C4-2B (cell line): ENCODE measurements at regions not wholly inside any gene's neighbourhood (a gene's known extent, or its start where the extent isn't known, plus 50 kb on each side); places are given as distances from the start of the nearest gene placed in this dataset.

Source experiments
- ZFX ChIP-seq: fragments of 450-650 bp; IDR thresholded peaks from 2 replicates; pipeline ENCODE4 v1.6.1; 2017
- TF ChIP-seq, protein P1 (sequence below): fragments of 450-650 bp; conservative IDR thresholded peaks from 2 replicates; pipeline ENCODE4 v1.5.1; 2017; ENCODE audit warnings: mild to moderate bottlenecking

DNA sequence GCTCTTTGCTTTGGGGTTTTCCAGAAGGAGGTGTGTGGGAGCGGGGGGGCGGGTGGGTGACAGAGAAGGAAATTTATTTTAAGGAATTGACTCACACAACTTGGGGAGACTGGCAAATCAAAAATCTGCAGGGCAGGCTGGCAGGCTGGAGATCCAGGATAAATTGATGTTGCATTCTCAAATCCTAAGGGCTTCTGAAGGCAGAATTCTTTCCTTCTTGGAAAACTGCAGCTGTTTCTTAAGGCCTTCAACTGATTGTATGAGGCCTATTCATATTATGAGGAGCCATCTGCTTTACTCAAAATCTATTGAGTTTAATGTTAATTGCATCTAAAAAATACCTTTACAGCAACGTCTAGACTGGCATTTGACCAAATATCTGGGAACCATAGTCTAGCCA, 1528.8 kb upstream of the LRRTM3 start:
- TF ChIP-seq, protein P1, sequence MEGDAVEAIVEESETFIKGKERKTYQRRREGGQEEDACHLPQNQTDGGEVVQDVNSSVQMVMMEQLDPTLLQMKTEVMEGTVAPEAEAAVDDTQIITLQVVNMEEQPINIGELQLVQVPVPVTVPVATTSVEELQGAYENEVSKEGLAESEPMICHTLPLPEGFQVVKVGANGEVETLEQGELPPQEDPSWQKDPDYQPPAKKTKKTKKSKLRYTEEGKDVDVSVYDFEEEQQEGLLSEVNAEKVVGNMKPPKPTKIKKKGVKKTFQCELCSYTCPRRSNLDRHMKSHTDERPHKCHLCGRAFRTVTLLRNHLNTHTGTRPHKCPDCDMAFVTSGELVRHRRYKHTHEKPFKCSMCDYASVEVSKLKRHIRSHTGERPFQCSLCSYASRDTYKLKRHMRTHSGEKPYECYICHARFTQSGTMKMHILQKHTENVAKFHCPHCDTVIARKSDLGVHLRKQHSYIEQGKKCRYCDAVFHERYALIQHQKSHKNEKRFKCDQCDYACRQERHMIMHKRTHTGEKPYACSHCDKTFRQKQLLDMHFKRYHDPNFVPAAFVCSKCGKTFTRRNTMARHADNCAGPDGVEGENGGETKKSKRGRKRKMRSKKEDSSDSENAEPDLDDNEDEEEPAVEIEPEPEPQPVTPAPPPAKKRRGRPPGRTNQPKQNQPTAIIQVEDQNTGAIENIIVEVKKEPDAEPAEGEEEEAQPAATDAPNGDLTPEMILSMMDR: no peak
- TF ChIP-seq ZFX: no peak
